ENCODE measurements at regions not wholly inside any gene's neighbourhood (a gene's known extent, or its start where the extent isn't known, plus 50 kb on each side); places are given as distances from the start of the nearest gene placed in this dataset.

DNA sequence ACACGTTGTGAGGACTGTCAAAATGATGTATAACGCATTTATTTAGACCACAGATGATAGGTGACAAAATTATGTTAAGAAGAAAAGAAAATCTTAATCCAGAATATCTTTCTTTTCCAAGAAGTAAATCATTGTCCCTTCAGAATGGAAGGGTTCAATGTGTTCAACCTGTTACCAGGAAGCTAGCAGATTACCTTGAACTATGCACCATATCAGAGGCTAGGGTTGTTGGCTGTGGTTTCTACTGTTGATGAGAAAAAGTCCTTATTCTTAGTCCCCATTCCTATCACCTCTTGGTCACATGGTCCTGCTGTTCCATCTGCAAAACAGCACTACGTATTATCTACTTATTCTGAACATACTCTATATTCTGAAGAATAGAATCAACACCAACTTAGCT is 339.5 kb upstream of the CADM1 start:
- Mint-ChIP-seq H3K27me3 (ENCODE audit: unreplicated experiment) (no peaks in the 10 kb centered on the region), H3K4me3 (ENCODE audit: unreplicated experiment) (no peak overlapping the region), H3K9me3 (ENCODE audit: unreplicated experiment) (no peaks in the 10 kb centered on the region), H3K4me1 (ENCODE audit: unreplicated experiment) (no peaks in the 10 kb centered on the region), H3K27ac (ENCODE audit: unreplicated experiment) (no peak overlapping the region), H3K36me3 (ENCODE audit: low read depth, unreplicated experiment) (no peaks in the 10 kb centered on the region)
- TF ChIP-seq, protein P1, sequence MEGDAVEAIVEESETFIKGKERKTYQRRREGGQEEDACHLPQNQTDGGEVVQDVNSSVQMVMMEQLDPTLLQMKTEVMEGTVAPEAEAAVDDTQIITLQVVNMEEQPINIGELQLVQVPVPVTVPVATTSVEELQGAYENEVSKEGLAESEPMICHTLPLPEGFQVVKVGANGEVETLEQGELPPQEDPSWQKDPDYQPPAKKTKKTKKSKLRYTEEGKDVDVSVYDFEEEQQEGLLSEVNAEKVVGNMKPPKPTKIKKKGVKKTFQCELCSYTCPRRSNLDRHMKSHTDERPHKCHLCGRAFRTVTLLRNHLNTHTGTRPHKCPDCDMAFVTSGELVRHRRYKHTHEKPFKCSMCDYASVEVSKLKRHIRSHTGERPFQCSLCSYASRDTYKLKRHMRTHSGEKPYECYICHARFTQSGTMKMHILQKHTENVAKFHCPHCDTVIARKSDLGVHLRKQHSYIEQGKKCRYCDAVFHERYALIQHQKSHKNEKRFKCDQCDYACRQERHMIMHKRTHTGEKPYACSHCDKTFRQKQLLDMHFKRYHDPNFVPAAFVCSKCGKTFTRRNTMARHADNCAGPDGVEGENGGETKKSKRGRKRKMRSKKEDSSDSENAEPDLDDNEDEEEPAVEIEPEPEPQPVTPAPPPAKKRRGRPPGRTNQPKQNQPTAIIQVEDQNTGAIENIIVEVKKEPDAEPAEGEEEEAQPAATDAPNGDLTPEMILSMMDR (IDR thresholded peaks at IDR 0.05; ENCODE audit: unreplicated experiment), result no peak
- DNase-seq (ENCODE audit: low spot score), result no peak

DNA sequence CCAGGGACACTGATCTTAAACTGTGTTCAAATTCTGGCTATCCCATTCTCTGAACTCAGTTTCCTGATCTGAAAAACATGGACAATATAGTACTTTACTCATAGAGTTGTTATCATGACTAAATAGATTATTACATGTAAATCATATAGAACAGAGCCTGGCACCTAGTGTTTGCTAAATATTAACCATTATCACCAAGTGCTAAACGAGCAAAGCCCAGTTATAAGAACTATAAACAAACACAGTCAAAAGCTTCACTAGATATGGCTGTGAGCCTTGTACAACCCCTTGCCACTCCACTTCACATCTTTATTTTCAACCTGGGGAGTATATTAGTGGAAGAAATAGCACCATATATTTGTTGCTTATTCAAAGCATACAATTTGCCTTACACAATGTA is 338.9 kb upstream of the CADM1 start:
- TF ChIP-seq, protein P1 (IDR thresholded peaks at IDR 0.05; ENCODE audit: unreplicated experiment), result no peak
- Mint-ChIP-seq H3K27me3 (ENCODE audit: unreplicated experiment) (no peaks in the 10 kb centered on the region), H3K4me3 (ENCODE audit: unreplicated experiment) (no peak overlapping the region), H3K4me1 (ENCODE audit: unreplicated experiment) (no peaks in the 10 kb centered on the region), H3K27ac (ENCODE audit: unreplicated experiment) (no peak overlapping the region), H3K9me3 (ENCODE audit: unreplicated experiment) (no peaks in the 10 kb centered on the region), H3K36me3 (ENCODE audit: low read depth, unreplicated experiment) (no peaks in the 10 kb centered on the region)
- DNase-seq (ENCODE audit: low spot score), result no peak

DNA sequence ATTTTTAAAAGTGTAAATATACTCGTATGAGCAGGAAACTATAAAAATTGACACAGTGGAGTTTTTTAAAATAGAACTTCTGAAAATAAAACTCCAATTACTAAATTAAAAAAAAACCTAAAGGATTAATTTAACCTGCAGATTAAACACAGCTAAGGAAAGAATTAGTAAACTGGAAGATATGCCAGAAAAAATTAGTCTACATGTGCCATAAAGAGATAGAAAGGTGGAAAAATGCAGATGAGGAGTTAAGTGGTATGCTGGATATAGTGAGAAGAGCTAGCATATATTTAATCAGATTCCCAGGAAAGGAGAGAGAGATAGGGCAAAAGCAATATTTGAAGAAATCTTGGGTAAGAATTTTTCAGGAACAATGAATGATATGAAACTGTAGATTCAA is 315.8 kb upstream of the CADM1 start:
- TF ChIP-seq, protein P1 (IDR thresholded peaks at IDR 0.05; ENCODE audit: unreplicated experiment), result no peak
- Mint-ChIP-seq H3K4me1 (ENCODE audit: unreplicated experiment) (no peaks in the 10 kb centered on the region), H3K27me3 (ENCODE audit: unreplicated experiment) (peaks cover 3% of the 10 kb centered on the region), H3K27ac (ENCODE audit: unreplicated experiment) (no peak overlapping the region), H3K4me3 (ENCODE audit: unreplicated experiment) (no peak overlapping the region), H3K9me3 (ENCODE audit: unreplicated experiment) (peaks cover 9% of the 10 kb centered on the region), H3K36me3 (ENCODE audit: low read depth, unreplicated experiment) (peaks cover 8% of the 10 kb centered on the region)
- no peak for DNase-seq (ENCODE audit: low spot score)

DNA sequence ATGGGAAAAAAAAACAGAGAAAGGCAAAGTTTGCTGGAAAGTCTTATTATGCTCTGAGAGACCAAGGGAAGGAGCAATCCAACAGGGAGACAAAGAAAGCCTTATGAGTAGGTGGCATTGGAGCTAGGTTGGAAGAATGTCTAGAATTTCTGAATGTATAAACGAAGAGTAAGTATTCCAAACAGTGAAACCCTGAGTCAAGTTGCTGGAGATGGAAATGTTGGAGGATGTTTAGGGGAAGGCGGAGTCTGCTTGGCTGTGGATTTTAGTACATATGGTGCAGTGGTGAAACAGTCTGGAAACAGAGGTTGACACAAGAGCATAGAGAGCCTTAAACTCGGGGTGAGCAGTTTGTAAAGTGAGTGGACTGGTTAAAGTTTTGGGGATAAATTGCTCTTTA is 314.8 kb upstream of the CADM1 start:
- Mint-ChIP-seq H3K36me3 (ENCODE audit: low read depth, unreplicated experiment) (peaks cover 8% of the 10 kb centered on the region), H3K9me3 (ENCODE audit: unreplicated experiment) (peaks cover 9% of the 10 kb centered on the region), H3K4me3 (ENCODE audit: unreplicated experiment) (no peak overlapping the region), H3K27me3 (ENCODE audit: unreplicated experiment) (peaks cover 3% of the 10 kb centered on the region), H3K27ac (ENCODE audit: unreplicated experiment) (no peak overlapping the region), H3K4me1 (ENCODE audit: unreplicated experiment) (no peaks in the 10 kb centered on the region)
- no peak for DNase-seq (ENCODE audit: low spot score)
- TF ChIP-seq, protein P1 (IDR thresholded peaks at IDR 0.05; ENCODE audit: unreplicated experiment), result no peak

DNA sequence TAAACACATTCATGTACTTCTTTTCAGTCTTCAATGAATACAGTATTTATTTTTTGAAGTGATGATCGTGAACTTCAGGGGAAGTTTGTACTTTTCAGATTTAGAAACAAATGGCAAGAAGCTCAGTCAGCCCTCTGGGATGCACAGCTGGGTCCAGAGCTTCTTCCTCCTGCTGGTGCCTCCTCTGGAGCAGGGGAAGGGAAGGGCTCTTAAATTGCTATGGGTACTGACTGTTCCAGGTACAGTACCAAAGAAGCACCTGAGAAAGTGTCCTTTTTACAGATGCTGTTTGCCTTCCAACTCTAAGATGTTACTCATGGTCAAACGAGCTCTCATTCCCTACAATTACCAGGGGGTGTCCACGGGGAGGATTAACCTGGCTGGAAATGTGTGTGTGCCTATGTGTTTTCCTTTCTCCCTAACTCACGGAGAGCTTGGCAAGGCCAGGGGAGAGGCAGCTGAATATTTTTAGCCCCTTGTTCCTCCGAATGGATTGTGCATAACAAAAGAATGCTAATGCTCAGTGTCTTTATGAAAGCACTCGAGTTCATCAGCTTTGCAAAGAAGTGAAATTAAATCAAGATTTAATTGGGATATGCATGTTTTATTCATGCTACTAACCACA is 313.7 kb upstream of the CADM1 start:
- TF ChIP-seq, protein P1 (IDR thresholded peaks at IDR 0.05; ENCODE audit: unreplicated experiment), result no peak
- Mint-ChIP-seq H3K4me3 (ENCODE audit: unreplicated experiment) (no peak overlapping the region), H3K4me1 (ENCODE audit: unreplicated experiment) (no peaks in the 10 kb centered on the region), H3K27ac (ENCODE audit: unreplicated experiment) (no peak overlapping the region), H3K27me3 (ENCODE audit: unreplicated experiment) (peaks cover 3% of the 10 kb centered on the region), H3K9me3 (ENCODE audit: unreplicated experiment) (peaks cover 9% of the 10 kb centered on the region), H3K36me3 (ENCODE audit: low read depth, unreplicated experiment) (peaks cover 8% of the 10 kb centered on the region)
- DNase-seq (ENCODE audit: low spot score), result no peak

Measured in endothelial cell (in vitro differentiated cells).